ENCODE measurements at regions not wholly inside any gene's neighbourhood (a gene's known extent, or its start where the extent isn't known, plus 50 kb on each side); places are given as distances from the start of the nearest gene placed in this dataset.
A peak's percentile ranks its signal among the peaks of the same experiment; 100 is the strongest.
"Not testable (repeated sequence)": the region's sequence is repeated elsewhere in the genome, so short reads cannot be mapped to it uniquely, and the experiment has no call there.

GRCh38 chr15:47095833-47096232 is 621.5 kb upstream of the SEMA6D start:
- H3K4me3 ChIP-seq (ENCODE audit: low read depth, low read length) = no peak overlapping the region
- in situ Hi-C loops (cut with HindIII; ENCODE audit: low sequenced_read_pairs) = no loop called here

GRCh38 chr15:47098526-47098925 is 618.8 kb upstream of the SEMA6D start:
- DNase-seq (ENCODE audit: low read depth, low spot score); H3K4me3 ChIP-seq (ENCODE audit: low read depth, low read length); in situ Hi-C loops (cut with HindIII; ENCODE audit: low sequenced_read_pairs): not testable (repeated sequence)

More at GRCh38 chr15:47095833-47096232, 621.5 kb upstream of the SEMA6D start:
- peak; percentile 0 for DNase-seq (ENCODE audit: low read depth, low spot score)
- TF ChIP-seq CTCF (IDR thresholded peaks at IDR 0.05; ENCODE audit: low read depth, low read length) = no peak

- DNase-seq (ENCODE audit: low read depth, low spot score); in situ Hi-C loops (cut with HindIII; ENCODE audit: low sequenced_read_pairs); H3K4me3 ChIP-seq (ENCODE audit: low read depth, low read length): not testable (repeated sequence)
Measured at GRCh38 chr15:47099801-47100200, 617.5 kb upstream of the SEMA6D start.

- in situ Hi-C loops (cut with HindIII; ENCODE audit: low sequenced_read_pairs); DNase-seq (ENCODE audit: low read depth, low spot score); H3K4me3 ChIP-seq (ENCODE audit: low read depth, low read length): not testable (repeated sequence)
Measured at GRCh38 chr15:47108800-47109199, 608.5 kb upstream of the SEMA6D start.

- in situ Hi-C loops (cut with HindIII; ENCODE audit: low sequenced_read_pairs) = no loop called here
- TF ChIP-seq CTCF (IDR thresholded peaks at IDR 0.05; ENCODE audit: low read depth, low read length) = no peak
- no peak for DNase-seq (ENCODE audit: low read depth, low spot score)
- no peak overlapping the region for H3K4me3 ChIP-seq (ENCODE audit: low read depth, low read length)
Measured at GRCh38 chr15:47116698-47117097, 600.6 kb upstream of the SEMA6D start.

GRCh38 chr15:47119349-47119748 is 598.0 kb upstream of the SEMA6D start:
- H3K4me3 ChIP-seq (ENCODE audit: low read depth, low read length) = no peak overlapping the region
- in situ Hi-C loops (cut with HindIII; ENCODE audit: low sequenced_read_pairs) = no loop called here
- no peak for TF ChIP-seq CTCF (IDR thresholded peaks at IDR 0.05; ENCODE audit: low read depth, low read length)

GRCh38 chr15:47124430-47125102 is 592.7 kb upstream of the SEMA6D start:
- no peak for DNase-seq (ENCODE audit: low read depth, low spot score)
- no peak overlapping the region for H3K4me3 ChIP-seq (ENCODE audit: low read depth, low read length)
- TF ChIP-seq CTCF (IDR thresholded peaks at IDR 0.05; ENCODE audit: low read depth, low read length) = no peak
- in situ Hi-C loops (cut with HindIII; ENCODE audit: low sequenced_read_pairs) = no loop called here

More at GRCh38 chr15:47119349-47119748, 598.0 kb upstream of the SEMA6D start:
- DNase-seq (ENCODE audit: low read depth, low spot score) = no peak

- H3K4me3 ChIP-seq (ENCODE audit: low read depth, low read length) = no peak overlapping the region
- DNase-seq (ENCODE audit: low read depth, low spot score) = no peak
- in situ Hi-C loops (cut with HindIII; ENCODE audit: low sequenced_read_pairs) = no loop called here
- no peak for TF ChIP-seq CTCF (IDR thresholded peaks at IDR 0.05; ENCODE audit: low read depth, low read length)
Measured at GRCh38 chr15:47129033-47129432, 588.3 kb upstream of the SEMA6D start.

GRCh38 chr15:47131450-47131849 is 585.9 kb upstream of the SEMA6D start:
- DNase-seq (ENCODE audit: low read depth, low spot score); in situ Hi-C loops (cut with HindIII; ENCODE audit: low sequenced_read_pairs); H3K4me3 ChIP-seq (ENCODE audit: low read depth, low read length): not testable (repeated sequence)
